NCI-H1417 treated with DMSO at 0.1 percent for 48 hours (cell line): ENCODE measurements at regions not wholly inside any gene's neighbourhood (a gene's known extent, or its start where the extent isn't known, plus 50 kb on each side); places are given as distances from the start of the nearest gene placed in this dataset.
"Not testable (repeated sequence)": the region's sequence is repeated elsewhere in the genome, so short reads cannot be mapped to it uniquely, and the experiment has no call there.

Source experiments
- DNase-seq: peaks from one replicate; lab custom pipeline; 2025; lab: John Stamatoyannopoulos, UW

GRCh38 chr7:97377713-97378112 is 260.2 kb downstream of the SDHAF3 start:
- DNase-seq = no peak

GRCh38 chr7:97381815-97382554 is 264.5 kb downstream of the SDHAF3 start:
- DNase-seq = no peak

- no peak for DNase-seq
Observed at GRCh38 chr7:97390052-97390451, 272.6 kb downstream of the SDHAF3 start.

DNA sequence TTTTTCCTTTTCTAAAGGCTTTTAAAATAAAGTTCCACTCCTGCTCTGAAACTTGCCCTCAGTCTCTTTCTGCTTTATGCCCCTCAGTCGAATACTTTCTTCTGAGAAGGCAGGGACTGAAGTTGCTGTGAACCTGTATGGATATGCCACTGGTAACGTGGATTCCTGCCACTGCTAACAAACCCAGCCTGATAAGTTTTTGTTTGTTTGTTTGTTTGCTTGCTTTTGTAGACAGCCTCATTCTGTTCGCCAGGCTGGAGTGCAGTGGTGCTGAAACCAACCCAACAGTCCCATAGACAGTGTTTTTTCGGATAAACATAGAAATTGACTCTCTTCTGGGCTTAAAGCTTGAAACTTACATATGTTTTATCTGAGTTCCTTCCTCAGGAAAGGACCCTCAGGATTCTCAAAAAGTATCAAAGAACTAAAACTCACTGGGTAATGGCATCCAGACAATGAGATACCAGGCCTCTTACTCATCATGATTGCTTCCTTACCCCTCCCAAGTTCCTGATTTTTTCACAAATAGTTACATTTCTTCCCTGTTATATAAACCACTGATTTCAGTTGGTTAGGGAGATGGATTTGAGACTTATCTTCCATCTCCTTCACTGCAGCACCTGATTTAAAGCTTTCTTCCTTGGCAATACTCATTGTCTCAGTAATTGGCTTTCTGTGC is 273.6 kb downstream of the SDHAF3 start:
- DNase-seq = no peak

DNA sequence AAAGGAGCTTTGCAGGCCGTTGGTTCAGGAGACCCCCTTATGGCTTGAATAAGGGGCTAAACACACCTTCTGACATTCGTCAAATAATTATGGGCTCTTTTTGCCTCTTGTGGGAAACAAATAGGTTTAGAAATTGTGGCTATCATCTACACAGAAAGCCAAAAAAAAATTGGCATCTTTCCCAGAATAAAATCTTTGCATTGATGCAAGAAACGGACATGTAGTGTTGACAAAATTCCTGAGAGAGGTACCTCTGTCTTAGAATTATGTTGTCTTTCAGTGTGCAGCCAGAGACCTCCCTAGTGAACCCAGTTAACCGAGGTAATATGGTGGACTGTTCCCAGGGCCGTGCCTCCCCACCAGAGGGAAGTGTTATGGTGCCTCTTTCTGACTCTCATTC is 283.9 kb downstream of the SDHAF3 start:
- no peak for DNase-seq

DNA sequence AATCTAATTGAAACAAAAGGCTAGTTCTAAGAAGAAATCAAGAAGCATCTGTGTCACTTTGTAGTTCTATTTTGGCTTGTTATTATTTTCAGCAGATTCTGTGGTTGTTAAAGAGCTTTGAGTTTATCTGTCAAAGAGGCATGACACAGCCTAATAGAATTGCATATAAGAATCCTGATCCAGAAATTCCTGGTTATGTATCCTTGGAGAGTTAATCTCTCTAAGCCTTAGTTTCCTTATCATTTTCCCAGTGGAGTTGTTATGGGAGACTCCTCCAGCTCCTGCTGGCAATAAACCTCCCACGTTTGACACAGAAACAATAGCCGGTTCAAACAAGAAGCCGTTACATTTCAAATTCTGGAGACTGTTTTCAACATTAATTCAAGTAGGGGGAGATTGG is 288.3 kb downstream of the SDHAF3 start:
- no peak for DNase-seq

GRCh38 chr7:97407106-97407505 is 289.6 kb downstream of the SDHAF3 start:
- no peak for DNase-seq

GRCh38 chr7:97409346-97409745 is 291.8 kb downstream of the SDHAF3 start:
- DNase-seq = no peak

DNA sequence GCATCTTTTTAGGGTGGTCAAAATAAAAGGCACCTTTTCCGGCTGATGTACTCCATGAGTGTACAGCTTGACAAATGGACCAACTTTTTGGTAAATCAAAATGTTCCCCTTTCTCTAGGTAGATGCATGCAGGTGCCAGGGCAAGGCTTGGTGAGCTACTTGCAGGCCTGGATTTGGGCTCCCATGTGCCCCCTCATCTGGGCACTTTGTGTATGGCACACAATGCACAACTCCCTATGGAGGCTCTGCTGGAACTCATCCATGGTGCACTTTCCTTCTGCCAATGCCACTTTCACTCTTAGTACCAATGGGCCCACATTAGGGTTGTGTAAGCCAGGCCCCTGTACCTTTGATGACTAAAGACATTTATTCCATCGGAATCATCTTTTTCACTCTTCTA is 300.8 kb downstream of the SDHAF3 start:
- DNase-seq = no peak

DNA sequence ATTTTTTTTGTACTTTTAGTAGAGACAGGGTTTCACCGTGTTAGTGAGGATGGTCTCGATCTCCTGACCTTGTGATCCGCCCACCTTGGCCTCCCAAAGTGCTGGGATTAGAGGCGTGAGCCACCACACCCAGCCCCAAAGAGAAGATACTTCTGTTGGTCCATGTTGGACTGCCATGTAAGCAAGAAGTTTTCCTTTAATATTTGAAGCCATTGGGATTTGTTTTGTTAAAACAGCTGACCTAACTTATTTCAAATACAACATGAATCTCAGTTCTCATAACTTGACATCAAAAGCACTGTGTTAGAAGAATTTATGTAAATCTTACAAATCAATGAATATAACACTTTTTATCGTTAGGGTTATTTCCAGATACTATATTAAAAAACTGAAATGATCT is 302.4 kb downstream of the SDHAF3 start:
- DNase-seq = no peak

DNA sequence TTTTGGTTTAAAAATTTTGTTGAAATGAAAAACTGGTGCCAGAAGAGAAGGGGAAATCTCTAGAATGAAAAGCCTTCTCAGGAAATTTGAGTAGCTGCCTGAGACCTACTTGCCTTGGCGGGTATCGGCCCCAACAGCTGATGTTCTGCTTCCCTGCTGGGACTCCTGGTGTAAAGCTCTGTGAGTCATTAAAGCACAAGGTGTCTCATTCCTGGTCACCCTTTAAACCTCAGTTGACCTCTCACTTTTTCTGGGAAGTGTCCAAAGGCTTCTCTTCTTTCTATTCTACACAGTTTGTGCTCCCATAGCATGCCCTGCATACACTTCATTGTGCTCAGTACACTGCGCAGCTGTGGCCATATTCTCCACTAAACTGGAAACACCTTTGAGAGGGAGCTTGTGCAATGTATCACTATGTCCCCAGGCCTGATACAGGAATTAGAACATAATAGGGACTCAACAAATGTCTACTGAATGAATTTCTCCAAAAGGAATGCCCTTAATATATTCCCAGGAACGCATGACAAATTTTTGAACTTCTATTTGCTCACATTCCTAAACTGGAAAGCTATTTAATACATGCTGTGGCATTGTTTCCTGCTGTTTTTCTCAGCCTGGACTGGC is 303.9 kb downstream of the SDHAF3 start:
- DNase-seq = no peak

GRCh38 chr7:97422046-97422445 is 304.5 kb downstream of the SDHAF3 start:
- no peak for DNase-seq

GRCh38 chr7:97430006-97430405 is 301.9 kb upstream of the TAC1 start:
- no peak for DNase-seq

GRCh38 chr7:97439637-97440214 is 292.2 kb upstream of the TAC1 start:
- no peak for DNase-seq

GRCh38 chr7:97446361-97446760 is 285.5 kb upstream of the TAC1 start:
- DNase-seq = no peak

- DNase-seq = not testable (repeated sequence)
Observed at GRCh38 chr7:97449448-97449847, 282.4 kb upstream of the TAC1 start.

DNA sequence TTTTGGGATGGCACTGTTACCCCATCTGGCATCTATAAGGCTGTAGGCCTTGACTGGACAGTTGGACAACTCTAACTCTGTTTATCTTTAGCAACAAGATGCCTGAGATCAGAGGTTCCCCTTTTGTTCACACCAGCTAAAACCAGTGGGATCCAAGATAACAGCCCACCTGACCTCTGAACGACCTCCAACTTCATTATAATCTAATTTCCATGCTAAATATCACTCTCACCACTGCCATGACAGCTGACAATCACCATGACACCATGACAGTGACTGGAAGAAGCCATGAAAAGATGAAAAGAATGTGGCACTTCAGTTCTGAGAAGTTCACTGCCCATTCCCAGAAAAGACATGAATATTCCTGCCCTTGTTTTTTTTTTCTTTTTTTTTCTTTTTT is 281.4 kb upstream of the TAC1 start:
- no peak for DNase-seq

DNA sequence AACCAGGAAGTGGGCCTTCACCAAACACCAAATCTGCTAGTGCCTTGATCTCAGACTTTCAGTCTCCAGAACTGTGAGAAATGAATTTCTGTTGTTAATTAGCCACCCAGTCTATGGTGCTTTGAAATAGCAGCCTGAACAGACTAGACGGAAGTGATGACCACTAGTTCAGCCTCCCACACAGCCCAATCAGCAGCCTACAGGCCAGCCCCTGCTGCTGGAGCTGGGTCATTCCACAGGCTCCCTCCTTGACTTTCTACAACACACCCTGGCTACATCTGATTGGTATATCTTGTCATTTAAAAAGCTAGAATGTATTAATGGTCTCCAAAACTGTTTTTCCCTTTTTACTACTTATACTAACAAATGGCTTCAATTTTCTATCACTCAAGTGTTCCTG is 277.2 kb upstream of the TAC1 start:
- DNase-seq = no peak

- no peak for DNase-seq
Observed at GRCh38 chr7:97457054-97457453, 274.8 kb upstream of the TAC1 start.

- no peak for DNase-seq
Observed at GRCh38 chr7:97460433-97460832, 271.5 kb upstream of the TAC1 start.

- no peak for DNase-seq
Observed at GRCh38 chr7:97461596-97461995, 270.3 kb upstream of the TAC1 start.

DNA sequence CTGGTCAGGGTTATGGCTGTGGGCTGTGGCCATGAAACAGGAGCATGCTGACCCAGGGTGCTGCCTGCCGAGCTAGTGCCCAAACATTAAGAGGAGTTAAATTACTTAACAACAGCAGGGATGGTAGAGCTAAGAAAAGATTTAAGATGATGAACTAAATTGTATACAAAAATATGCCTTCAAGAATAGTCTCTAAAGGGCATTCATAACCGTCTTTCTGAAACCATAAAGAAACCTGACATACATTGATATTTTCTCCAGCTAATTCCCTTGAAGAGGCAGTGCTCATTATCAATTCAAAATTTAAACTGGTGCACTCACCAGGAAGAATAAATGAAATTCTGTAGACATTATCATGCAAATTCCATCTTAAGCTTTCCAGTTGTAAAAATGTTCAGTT is 265.8 kb upstream of the TAC1 start:
- DNase-seq = no peak
